SK-N-MC (cell line): ENCODE measurements at regions not wholly inside any gene's neighbourhood (a gene's known extent, or its start where the extent isn't known, plus 50 kb on each side); places are given as distances from the start of the nearest gene placed in this dataset.

Source experiments
- EZH2 ChIP-seq: fragments of 200-600 bp; sonication (generic); IDR thresholded peaks from one replicate; pipeline ENCODE4 v1.6.1; 2017; ENCODE audit warnings: antibody characterized with exemption
- POLR2AphosphoS5 ChIP-seq: IDR thresholded peaks from 2 replicates; pipeline ENCODE4 v1.6.1; 2012; ENCODE audit warnings: mild to moderate bottlenecking, low read depth, low read length, borderline replicate concordance

DNA sequence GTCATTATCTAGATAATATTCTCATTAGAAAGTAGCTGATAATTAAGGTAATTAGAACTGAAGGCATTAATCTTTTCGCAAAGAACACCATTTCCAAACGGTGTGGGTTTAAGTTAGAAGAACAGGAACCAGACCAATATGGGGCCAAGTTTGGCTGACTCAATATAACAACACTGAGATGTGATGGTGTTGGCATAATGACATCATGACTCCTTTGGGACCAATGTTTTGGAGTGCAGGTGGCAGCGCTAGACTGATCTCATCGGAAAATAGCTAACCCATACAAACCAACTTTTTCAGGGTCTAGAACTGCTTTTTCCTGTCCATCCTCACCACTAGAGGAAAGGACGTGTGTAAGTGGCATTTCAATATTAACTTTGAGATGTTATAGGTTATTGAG, 1171.7 kb upstream of the ZEB2 start:
- TF ChIP-seq EZH2 (no peak), POLR2AphosphoS5 (no peak)
